HK-2 (cell line): ENCODE measurements at regions not wholly inside any gene's neighbourhood (a gene's known extent, or its start where the extent isn't known, plus 50 kb on each side); places are given as distances from the start of the nearest gene placed in this dataset.

Experiments used
- DNase-seq: peaks from one replicate; pipeline ENCODE4 v3.0.0-alpha.2; 2018; ENCODE audit not compliant: unreplicated experiment

- no peak for DNase-seq
Measured at GRCh38 chr1:38547321-38547720, 312.3 kb downstream of the RRAGC start.

- DNase-seq = no peak
Measured at GRCh38 chr1:38546636-38547035, 312.9 kb downstream of the RRAGC start.

GRCh38 chr1:38541223-38541622 lies 318.3 kb downstream of the RRAGC start:
- DNase-seq = no peak

- DNase-seq = no peak
Measured at GRCh38 chr1:38539931-38540330, 319.6 kb downstream of the RRAGC start.

GRCh38 chr1:38538834-38539233 lies 320.7 kb downstream of the RRAGC start:
- DNase-seq = no peak

- no peak for DNase-seq
Measured at GRCh38 chr1:38536089-38536488, 323.5 kb downstream of the RRAGC start.

- DNase-seq = no peak
Measured at GRCh38 chr1:38534473-38534823, 325.1 kb downstream of the RRAGC start.

- no peak for DNase-seq
Measured at GRCh38 chr1:38533772-38534472, 325.6 kb downstream of the RRAGC start.

- no peak for DNase-seq
Measured at GRCh38 chr1:38530957-38531356, 328.6 kb downstream of the RRAGC start.

- DNase-seq = no peak
Measured at GRCh38 chr1:38529946-38530345, 329.6 kb downstream of the RRAGC start.

- no peak for DNase-seq
Measured at GRCh38 chr1:38529391-38529790, 330.2 kb downstream of the RRAGC start.

GRCh38 chr1:38528623-38529022 lies 330.9 kb downstream of the RRAGC start:
- no peak for DNase-seq

- DNase-seq = no peak
Measured at GRCh38 chr1:38527373-38527966, 332.1 kb downstream of the RRAGC start.

- DNase-seq = no peak
Measured at GRCh38 chr1:38526046-38526445, 333.5 kb downstream of the RRAGC start.

GRCh38 chr1:38525343-38526043 lies 334.1 kb downstream of the RRAGC start:
- DNase-seq = no peak

- no peak for DNase-seq
Measured at GRCh38 chr1:38524025-38524641, 335.4 kb downstream of the RRAGC start.

- DNase-seq = no peak
Measured at GRCh38 chr1:38523568-38523939, 336.0 kb downstream of the RRAGC start.

- no peak for DNase-seq
Measured at GRCh38 chr1:38522915-38523567, 336.5 kb downstream of the RRAGC start.

GRCh38 chr1:38516560-38516959 lies 343.0 kb downstream of the RRAGC start:
- DNase-seq = no peak

- DNase-seq = no peak
Measured at GRCh38 chr1:38512789-38513188, 346.8 kb downstream of the RRAGC start.

- DNase-seq = no peak
Measured at GRCh38 chr1:38512024-38512767, 347.4 kb downstream of the RRAGC start.

GRCh38 chr1:38508232-38508631 lies 351.3 kb downstream of the RRAGC start:
- no peak for DNase-seq
